SK-N-SH treated with all-trans-retinoic acid at 6 μM for 48 hours (cell line): ENCODE measurements at regions not wholly inside any gene's neighbourhood (a gene's known extent, or its start where the extent isn't known, plus 50 kb on each side); places are given as distances from the start of the nearest gene placed in this dataset.

ENCODE experiments used
- ATAC-seq: fragments of 200-7000 bp; cut with Tn5 transposase; 3 replicates; pipeline ENCODE4 v1.9.1; 2020; ENCODE audit warnings: mild to moderate bottlenecking, moderate library complexity
- ARNTL ChIP-seq: fragments of 450-650 bp; formaldehyde crosslinking; IDR thresholded peaks from 2 replicates; pipeline ENCODE4 v1.5.0; 2020; ENCODE audit warnings: low read depth, mild to moderate bottlenecking, moderate library complexity, borderline replicate concordance
- CSDC2 ChIP-seq: fragments of 250-450 bp; sonication (Bioruptor Pico); IDR thresholded peaks from 2 replicates; pipeline ENCODE4 v1.5.0; 2020; ENCODE audit warnings: mild to moderate bottlenecking, moderate library complexity
- CSRNP3 ChIP-seq: fragments of 250-450 bp; sonication (Bioruptor Pico); IDR thresholded peaks from 2 replicates; pipeline ENCODE4 v1.5.1; 2021; ENCODE audit warnings: mild to moderate bottlenecking, moderate library complexity
- ESRRG ChIP-seq: fragments of 250-450 bp; sonication (Bioruptor Pico); IDR thresholded peaks from 2 replicates; pipeline ENCODE4 v1.6.1; 2021; ENCODE audit warnings: mild to moderate bottlenecking
- GLIS3 ChIP-seq: fragments of 250-450 bp; sonication (Bioruptor Pico); IDR thresholded peaks from 2 replicates; pipeline ENCODE4 v1.5.0; 2020; ENCODE audit warnings: mild to moderate bottlenecking, moderate library complexity
- ISL1 ChIP-seq: fragments of 250-450 bp; sonication (Bioruptor Pico); IDR thresholded peaks from 2 replicates; pipeline ENCODE4 v2.1.2; 2022; ENCODE audit warnings: mild to moderate bottlenecking, moderate library complexity
- PPARA ChIP-seq: fragments of 250-450 bp; sonication (Bioruptor Pico); IDR thresholded peaks from 2 replicates; pipeline ENCODE4 v1.5.0; 2020; ENCODE audit warnings: mild to moderate bottlenecking, borderline replicate concordance
- RARB ChIP-seq: fragments of 250-450 bp; sonication (Bioruptor Pico); IDR thresholded peaks from 2 replicates; pipeline ENCODE4 v1.8.0; 2021; ENCODE audit warnings: mild to moderate bottlenecking, moderate library complexity
- SNAI2 ChIP-seq: fragments of 250-450 bp; sonication (Bioruptor Pico); IDR thresholded peaks from 2 replicates; pipeline ENCODE4 v1.5.0; 2020; ENCODE audit warnings: mild to moderate bottlenecking, moderate library complexity
- TCF4 ChIP-seq: fragments of 250-450 bp; sonication (Bioruptor Pico); IDR thresholded peaks from 2 replicates; pipeline ENCODE4 v1.8.0; 2021; ENCODE audit warnings: mild to moderate bottlenecking, moderate library complexity, borderline replicate concordance
- TOX ChIP-seq: fragments of 250-450 bp; sonication (Bioruptor Pico); IDR thresholded peaks from 2 replicates; pipeline ENCODE4 v1.8.0; 2021; ENCODE audit warnings: mild to moderate bottlenecking, moderate library complexity, borderline replicate concordance
- ZC3H10 ChIP-seq: fragments of 250-450 bp; sonication (Bioruptor Pico); IDR thresholded peaks from 2 replicates; pipeline ENCODE4 v1.5.1; 2021; ENCODE audit warnings: mild to moderate bottlenecking, moderate library complexity
- ZFP3 ChIP-seq: fragments of 250-450 bp; sonication (Bioruptor Pico); IDR thresholded peaks from 2 replicates; pipeline ENCODE4 v1.5.0; 2020; ENCODE audit warnings: mild to moderate bottlenecking, moderate library complexity
- ZFP30 ChIP-seq: fragments of 450-650 bp; formaldehyde crosslinking; IDR thresholded peaks from 2 replicates; pipeline ENCODE4 v1.5.0; 2022; ENCODE audit warnings: mild to moderate bottlenecking, moderate library complexity
- ZNF565 ChIP-seq: fragments of 450-650 bp; formaldehyde crosslinking; conservative IDR thresholded peaks from 2 replicates; pipeline ENCODE4 v1.5.0; 2020; ENCODE audit warnings: low read depth, mild to moderate bottlenecking, moderate library complexity
- ZNF70 ChIP-seq: fragments of 450-650 bp; formaldehyde crosslinking; IDR thresholded peaks from 2 replicates; pipeline ENCODE4 v1.5.0; 2020; ENCODE audit warnings: mild to moderate bottlenecking, moderate library complexity
- ZNF8 ChIP-seq: fragments of 450-650 bp; formaldehyde crosslinking; IDR thresholded peaks from 2 replicates; pipeline ENCODE4 v1.5.0; 2020; ENCODE audit warnings: mild to moderate bottlenecking, moderate library complexity
- TF ChIP-seq, protein P1 (sequence below): fragments of 250-450 bp; sonication (Bioruptor Pico); IDR thresholded peaks from 2 replicates; pipeline ENCODE4 v1.8.0; 2021; ENCODE audit warnings: low read depth, mild to moderate bottlenecking, moderate library complexity, borderline replicate concordance
- TF ChIP-seq, protein P2 (sequence below): fragments of 250-450 bp; sonication (Bioruptor Pico); IDR thresholded peaks from 2 replicates; pipeline ENCODE4 v1.8.0; 2020; ENCODE audit warnings: mild to moderate bottlenecking, moderate library complexity, borderline replicate concordance
- TF ChIP-seq, protein P3 (sequence below): fragments of 250-450 bp; sonication (Bioruptor Pico); IDR thresholded peaks from 2 replicates; pipeline ENCODE4 v1.5.0; 2020; ENCODE audit warnings: mild to moderate bottlenecking, moderate library complexity

DNA sequence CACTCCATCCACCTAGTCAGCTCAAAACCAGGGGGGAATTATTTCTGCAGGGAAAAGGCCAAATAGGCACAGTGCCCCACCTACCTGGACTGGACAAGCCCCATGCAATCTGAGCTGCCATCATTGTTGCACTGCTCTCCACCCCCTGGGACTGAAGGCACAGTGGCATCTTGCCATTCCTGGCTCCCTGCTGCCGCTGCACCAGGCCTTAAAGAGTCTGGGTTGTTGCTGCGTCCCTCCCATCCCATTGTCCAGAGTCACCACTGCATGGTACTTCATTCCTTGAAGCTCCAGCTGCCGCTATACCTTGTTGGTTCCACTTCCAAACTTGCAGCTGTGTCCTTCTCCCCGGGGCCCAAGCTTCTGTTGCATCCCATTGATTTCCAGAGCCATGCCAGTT, 629.7 kb downstream of the STIM2 start (continued):
- TF ChIP-seq CSDC2 (CRISPR knock-in tag) (no peak), ZC3H10 (CRISPR knock-in tag) (no peak), ZNF70 (CRISPR knock-in tag) (no peak)

- TF ChIP-seq, protein P1, sequence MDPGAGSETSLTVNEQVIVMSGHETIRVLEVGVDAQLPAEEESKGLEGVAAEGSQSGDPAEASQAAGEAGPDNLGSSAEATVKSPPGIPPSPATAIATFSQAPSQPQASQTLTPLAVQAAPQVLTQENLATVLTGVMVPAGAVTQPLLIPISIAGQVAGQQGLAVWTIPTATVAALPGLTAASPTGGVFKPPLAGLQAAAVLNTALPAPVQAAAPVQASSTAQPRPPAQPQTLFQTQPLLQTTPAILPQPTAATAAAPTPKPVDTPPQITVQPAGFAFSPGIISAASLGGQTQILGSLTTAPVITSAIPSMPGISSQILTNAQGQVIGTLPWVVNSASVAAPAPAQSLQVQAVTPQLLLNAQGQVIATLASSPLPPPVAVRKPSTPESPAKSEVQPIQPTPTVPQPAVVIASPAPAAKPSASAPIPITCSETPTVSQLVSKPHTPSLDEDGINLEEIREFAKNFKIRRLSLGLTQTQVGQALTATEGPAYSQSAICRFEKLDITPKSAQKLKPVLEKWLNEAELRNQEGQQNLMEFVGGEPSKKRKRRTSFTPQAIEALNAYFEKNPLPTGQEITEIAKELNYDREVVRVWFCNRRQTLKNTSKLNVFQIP (CRISPR knock-in tag): no peak
- TF ChIP-seq ZFP30: no peak
- TF ChIP-seq ARNTL (CRISPR knock-in tag): no peak
- TF ChIP-seq ZFP3 (CRISPR knock-in tag): no peak
- TF ChIP-seq, protein P2, sequence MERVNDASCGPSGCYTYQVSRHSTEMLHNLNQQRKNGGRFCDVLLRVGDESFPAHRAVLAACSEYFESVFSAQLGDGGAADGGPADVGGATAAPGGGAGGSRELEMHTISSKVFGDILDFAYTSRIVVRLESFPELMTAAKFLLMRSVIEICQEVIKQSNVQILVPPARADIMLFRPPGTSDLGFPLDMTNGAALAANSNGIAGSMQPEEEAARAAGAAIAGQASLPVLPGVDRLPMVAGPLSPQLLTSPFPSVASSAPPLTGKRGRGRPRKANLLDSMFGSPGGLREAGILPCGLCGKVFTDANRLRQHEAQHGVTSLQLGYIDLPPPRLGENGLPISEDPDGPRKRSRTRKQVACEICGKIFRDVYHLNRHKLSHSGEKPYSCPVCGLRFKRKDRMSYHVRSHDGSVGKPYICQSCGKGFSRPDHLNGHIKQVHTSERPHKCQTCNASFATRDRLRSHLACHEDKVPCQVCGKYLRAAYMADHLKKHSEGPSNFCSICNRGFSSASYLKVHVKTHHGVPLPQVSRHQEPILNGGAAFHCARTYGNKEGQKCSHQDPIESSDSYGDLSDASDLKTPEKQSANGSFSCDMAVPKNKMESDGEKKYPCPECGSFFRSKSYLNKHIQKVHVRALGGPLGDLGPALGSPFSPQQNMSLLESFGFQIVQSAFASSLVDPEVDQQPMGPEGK (CRISPR knock-in tag): no peak
- TF ChIP-seq, protein P3, sequence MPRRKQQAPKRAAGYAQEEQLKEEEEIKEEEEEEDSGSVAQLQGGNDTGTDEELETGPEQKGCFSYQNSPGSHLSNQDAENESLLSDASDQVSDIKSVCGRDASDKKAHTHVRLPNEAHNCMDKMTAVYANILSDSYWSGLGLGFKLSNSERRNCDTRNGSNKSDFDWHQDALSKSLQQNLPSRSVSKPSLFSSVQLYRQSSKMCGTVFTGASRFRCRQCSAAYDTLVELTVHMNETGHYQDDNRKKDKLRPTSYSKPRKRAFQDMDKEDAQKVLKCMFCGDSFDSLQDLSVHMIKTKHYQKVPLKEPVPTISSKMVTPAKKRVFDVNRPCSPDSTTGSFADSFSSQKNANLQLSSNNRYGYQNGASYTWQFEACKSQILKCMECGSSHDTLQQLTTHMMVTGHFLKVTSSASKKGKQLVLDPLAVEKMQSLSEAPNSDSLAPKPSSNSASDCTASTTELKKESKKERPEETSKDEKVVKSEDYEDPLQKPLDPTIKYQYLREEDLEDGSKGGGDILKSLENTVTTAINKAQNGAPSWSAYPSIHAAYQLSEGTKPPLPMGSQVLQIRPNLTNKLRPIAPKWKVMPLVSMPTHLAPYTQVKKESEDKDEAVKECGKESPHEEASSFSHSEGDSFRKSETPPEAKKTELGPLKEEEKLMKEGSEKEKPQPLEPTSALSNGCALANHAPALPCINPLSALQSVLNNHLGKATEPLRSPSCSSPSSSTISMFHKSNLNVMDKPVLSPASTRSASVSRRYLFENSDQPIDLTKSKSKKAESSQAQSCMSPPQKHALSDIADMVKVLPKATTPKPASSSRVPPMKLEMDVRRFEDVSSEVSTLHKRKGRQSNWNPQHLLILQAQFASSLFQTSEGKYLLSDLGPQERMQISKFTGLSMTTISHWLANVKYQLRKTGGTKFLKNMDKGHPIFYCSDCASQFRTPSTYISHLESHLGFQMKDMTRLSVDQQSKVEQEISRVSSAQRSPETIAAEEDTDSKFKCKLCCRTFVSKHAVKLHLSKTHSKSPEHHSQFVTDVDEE: no peak
- TF ChIP-seq SNAI2: no peak
- TF ChIP-seq TCF4: no peak
- no peak for TF ChIP-seq GLIS3
- TF ChIP-seq ZNF565: no peak
- ATAC-seq: no peak
Measured at GRCh38 chr4:27490766-27491165, 630.1 kb downstream of the STIM2 start.

GRCh38 chr4:27506401-27506800, 645.8 kb downstream of the STIM2 start:
- ATAC-seq: no peak
- TF ChIP-seq ESRRG (no peak), GLIS3 (no peak), PPARA (CRISPR knock-in tag) (no peak), RARB (CRISPR knock-in tag) (no peak), CSDC2 (CRISPR knock-in tag) (no peak), TCF4 (no peak), ZNF70 (CRISPR knock-in tag) (no peak), ZNF8 (CRISPR knock-in tag) (no peak), ZFP3 (CRISPR knock-in tag) (no peak), ARNTL (CRISPR knock-in tag) (no peak), ISL1 (no peak), CSRNP3 (CRISPR knock-in tag) (no peak), TOX (CRISPR knock-in tag) (no peak)
- TF ChIP-seq, protein P2 (CRISPR knock-in tag): no peak

DNA sequence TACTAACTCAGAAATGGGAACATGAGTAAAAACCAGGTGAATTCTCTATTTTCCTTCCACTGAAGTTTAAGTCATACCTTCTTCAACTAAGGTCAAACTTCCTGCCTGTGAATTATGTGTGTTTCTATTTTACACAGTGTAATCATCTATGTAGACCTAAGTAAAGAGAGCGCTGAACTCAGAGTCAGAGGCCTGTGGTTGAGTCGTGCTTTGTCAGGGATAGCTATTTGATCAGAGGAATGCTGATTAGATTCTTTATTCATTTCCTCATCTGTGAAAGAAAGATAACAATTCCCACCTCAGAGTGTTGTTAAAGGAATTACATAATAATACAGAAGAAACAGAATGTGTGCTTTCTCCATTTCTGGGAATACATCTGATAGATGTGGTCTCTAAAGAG, 654.1 kb downstream of the STIM2 start:
- ATAC-seq: no peak
- TF ChIP-seq GLIS3 (no peak), ARNTL (CRISPR knock-in tag) (no peak)
- TF ChIP-seq, protein P3: no peak
